A673 (cell line): ENCODE measurements at regions not wholly inside any gene's neighbourhood (a gene's known extent, or its start where the extent isn't known, plus 50 kb on each side); places are given as distances from the start of the nearest gene placed in this dataset.

Source experiments
- CTCF ChIP-seq: fragments of 300-800, 200-600 bp; sonication (generic); conservative IDR thresholded peaks from 2 replicates; pipeline ENCODE4 v1.5.1; 2017; ENCODE audit warnings: low read depth, mild to moderate bottlenecking, antibody characterized with exemption, low read length, moderate library complexity, mixed read lengths
- EZH2 ChIP-seq: fragments of 200-600 bp; sonication (generic); IDR thresholded peaks from 2 replicates; pipeline ENCODE4 v1.6.1; 2017; ENCODE audit warnings: borderline replicate concordance, low read depth, mild to moderate bottlenecking, mixed read lengths, antibody characterized with exemption, low read length; ENCODE audit not compliant: poor library complexity, severe bottlenecking

- TF ChIP-seq CTCF, result no peak
- no peak for TF ChIP-seq EZH2
Measured at GRCh38 chr14:65331652-65332051, 80.9 kb upstream of the FUT8 start.
